H9 (cell line): ENCODE measurements at regions not wholly inside any gene's neighbourhood (a gene's known extent, or its start where the extent isn't known, plus 50 kb on each side); places are given as distances from the start of the nearest gene placed in this dataset.

Experiments
- DNase-seq: peaks from one replicate; pipeline ENCODE4 v3.0.0-alpha.2; 2017
- H2AFZ ChIP-seq: one replicate; pipeline ENCODE4 v1.6.1; 2013; ENCODE audit warnings: mild to moderate bottlenecking, low read length, control low read depth, moderate library complexity
- H2AK5ac ChIP-seq: 2 replicates; pipeline ENCODE4 v1.6.1; 2013; ENCODE audit warnings: low read length, control low read depth, mixed read lengths; ENCODE audit not compliant: insufficient read length
- H2BK120ac ChIP-seq: one replicate; pipeline ENCODE4 v1.6.1; 2013; ENCODE audit warnings: low read depth, mild to moderate bottlenecking, low read length, control low read depth, inconsistent platforms; ENCODE audit not compliant: poor library complexity, severe bottlenecking
- H2BK12ac ChIP-seq: 2 replicates; pipeline ENCODE4 v1.6.1; 2013; ENCODE audit warnings: low read length, control low read depth, mixed read lengths, low read depth; ENCODE audit not compliant: insufficient read length
- H2BK15ac ChIP-seq: 2 replicates; pipeline ENCODE4 v1.6.1; 2013; ENCODE audit warnings: low read depth, low read length, control low read depth
- H2BK20ac ChIP-seq: one replicate; pipeline ENCODE4 v1.6.1; 2013; ENCODE audit warnings: low read depth, mild to moderate bottlenecking, low read length, control low read depth, inconsistent platforms; ENCODE audit not compliant: poor library complexity, severe bottlenecking
- H2BK5ac ChIP-seq: 2 replicates; pipeline ENCODE4 v1.6.1; 2013; ENCODE audit warnings: low read length, control low read depth, mixed read lengths; ENCODE audit not compliant: insufficient read length
- H3K14ac ChIP-seq: 2 replicates; pipeline ENCODE4 v1.6.1; 2013; ENCODE audit warnings: low read length, control low read depth; ENCODE audit not compliant: insufficient read depth
- H3K18ac ChIP-seq: 2 replicates; pipeline ENCODE4 v1.6.1; 2013; ENCODE audit warnings: low read depth, mild to moderate bottlenecking, mixed read lengths, low read length, control low read depth; ENCODE audit not compliant: insufficient read length
- H3K23ac ChIP-seq: 2 replicates; pipeline ENCODE4 v1.6.1; 2013; ENCODE audit warnings: low read length, control low read depth, mixed read lengths, low read depth; ENCODE audit not compliant: insufficient read length
- H3K23me2 ChIP-seq: 2 replicates; pipeline ENCODE4 v1.6.1; 2013; ENCODE audit warnings: low read depth, mild to moderate bottlenecking, mixed read lengths, low read length, control low read depth; ENCODE audit not compliant: insufficient read length, poor library complexity, severe bottlenecking
- H3K27ac ChIP-seq: 2 replicates; pipeline ENCODE4 v1.5.1; 2013; ENCODE audit warnings: low read length, control low read depth, mixed read lengths, low read depth; ENCODE audit not compliant: insufficient read length
- H3K27me3 ChIP-seq: 2 replicates; pipeline ENCODE4 v1.6.1; 2013; ENCODE audit warnings: low read length, control low read depth, inconsistent platforms; ENCODE audit not compliant: insufficient read depth
- H3K4ac ChIP-seq: 2 replicates; pipeline ENCODE4 v1.6.1; 2013; ENCODE audit warnings: low read depth, mild to moderate bottlenecking, control low read depth, inconsistent platforms, low read length, moderate library complexity
- H3K4me1 ChIP-seq: 2 replicates; pipeline ENCODE4 v1.6.1; 2013; ENCODE audit warnings: low read length, control low read depth, inconsistent platforms; ENCODE audit not compliant: insufficient read depth
- H3K4me2 ChIP-seq: 2 replicates; pipeline ENCODE4 v1.6.1; 2013; ENCODE audit warnings: low read length, control low read depth, mixed read lengths; ENCODE audit not compliant: insufficient read length, insufficient read depth
- H3K56ac ChIP-seq: 2 replicates; pipeline ENCODE4 v1.6.1; 2013; ENCODE audit warnings: low read depth, mild to moderate bottlenecking, mixed read lengths, low read length, control low read depth; ENCODE audit not compliant: insufficient read length
- H3K79me1 ChIP-seq: 2 replicates; pipeline ENCODE4 v1.6.1; 2013; ENCODE audit warnings: low read depth, mild to moderate bottlenecking, moderate library complexity, low read length, control low read depth, inconsistent platforms; ENCODE audit not compliant: insufficient read depth, poor library complexity, severe bottlenecking
- H3K79me2 ChIP-seq: 2 replicates; pipeline ENCODE4 v1.6.1; 2013; ENCODE audit warnings: low read length, control low read depth, inconsistent platforms; ENCODE audit not compliant: insufficient read depth
- H3K9ac ChIP-seq: 2 replicates; pipeline ENCODE4 v1.6.1; 2013; ENCODE audit warnings: low read length, control low read depth, mixed read lengths; ENCODE audit not compliant: insufficient read length; ENCODE audit errors: extremely low read depth
- H3K9me3 ChIP-seq: one replicate; pipeline ENCODE4 v1.6.1; 2013; ENCODE audit warnings: low read depth, low read length, inconsistent platforms; ENCODE audit not compliant: control insufficient read depth
- H3T11ph ChIP-seq: one replicate; pipeline ENCODE4 v1.6.1; 2013; ENCODE audit warnings: mild to moderate bottlenecking, low read length, control low read depth, inconsistent platforms
- H4K20me1 ChIP-seq: one replicate; pipeline ENCODE4 v1.6.1; 2013; ENCODE audit not compliant: control insufficient read depth, insufficient read length, insufficient read depth
- H4K5ac ChIP-seq: 2 replicates; pipeline ENCODE4 v1.6.1; 2013; ENCODE audit warnings: low read depth, mild to moderate bottlenecking, mixed read lengths, low read length, control low read depth; ENCODE audit not compliant: insufficient read length
- H4K8ac ChIP-seq: replicated peaks from 2 replicates; pipeline ENCODE4 v1.6.1; 2013; ENCODE audit warnings: low read length, control low read depth, mixed read lengths, low read depth; ENCODE audit not compliant: insufficient read length
- H4K91ac ChIP-seq: 2 replicates; pipeline ENCODE4 v1.6.1; 2013; ENCODE audit warnings: low read depth, mild to moderate bottlenecking, moderate library complexity, mixed read lengths, low read length, control low read depth; ENCODE audit not compliant: insufficient read length
- H3K27ac Mint-ChIP-seq, 3 experiments: 2 replicates in 2 of 3; 3 replicates in 1 of 3; pipeline ENCODE4 v1.8.0; 2020 to 2021; ENCODE audit warnings: mixed read lengths in 3 of 3, mild to moderate bottlenecking in 1 of 3, moderate library complexity in 1 of 3
- H3K27me3 Mint-ChIP-seq: 2 replicates; pipeline ENCODE4 v1.8.0; 2021; ENCODE audit warnings: low read depth, mild to moderate bottlenecking, moderate library complexity, mixed read lengths
- H3K36me3 Mint-ChIP-seq, 3 experiments: 2 replicates in 2 of 3; 3 replicates in 1 of 3; pipeline ENCODE4 v1.8.0; 2020 to 2021; ENCODE audit warnings: low read depth in 3 of 3, mixed read lengths in 3 of 3; ENCODE audit not compliant: insufficient read depth in 1 of 3
- H3K4me1 Mint-ChIP-seq, 2 experiments: 2 replicates each; pipeline ENCODE4 v1.8.0; 2020; ENCODE audit warnings: mixed read lengths in 2 of 2
- H3K4me3 Mint-ChIP-seq, 2 experiments: 2 replicates in 1 of 2; 3 replicates in 1 of 2; pipeline ENCODE4 v1.8.0; 2020 to 2021; ENCODE audit warnings: mild to moderate bottlenecking in 2 of 2, mixed read lengths in 2 of 2, moderate library complexity in 1 of 2
- H3K9me3 Mint-ChIP-seq, 2 experiments: 2 replicates in 1 of 2; 3 replicates in 1 of 2; pipeline ENCODE4 v1.8.0; 2020; ENCODE audit warnings: mild to moderate bottlenecking in 2 of 2, mixed read lengths in 2 of 2, moderate library complexity in 1 of 2
- CTCF ChIP-seq: fragments of 200-600 bp; sonication (generic); conservative IDR thresholded peaks from 3 replicates; pipeline ENCODE4 v1.8.0; 2021; ENCODE audit warnings: antibody characterized with exemption, mild to moderate bottlenecking
- WGBS: extraction: QIAGEN DNeasy Blood & Tissue Kit; methylation state at CpG from one replicate; pipeline ENCODE4 v1.1.7; 2013; ENCODE audit warnings: missing lambda C conversion rate, low lambda C conversion rate, mixed read lengths; ENCODE audit not compliant: insufficient read length; ENCODE audit errors: extremely low coverage; 5-methylcytosine and 5-hydroxymethylcytosine counted together

- Histone ChIP-seq H3K14ac (no peak overlapping the region), H3K4me2 (no peak overlapping the region), H4K5ac (no peak overlapping the region), H3K27me3 (no peaks in the 10 kb centered on the region), H2BK120ac (no peak overlapping the region), H3K9ac (no peak overlapping the region), H3K18ac (no peak overlapping the region), H3K56ac (no peak overlapping the region), H3K9me3 (no peaks in the 10 kb centered on the region), H3K4me1 (no peaks in the 10 kb centered on the region), H4K20me1 (no peaks in the 10 kb centered on the region), H3K79me1 (no peaks in the 10 kb centered on the region), H2AK5ac (no peak overlapping the region), H2BK5ac (no peak overlapping the region), H3T11ph (no peak overlapping the region), H2BK20ac (no peak overlapping the region), H4K91ac (no peak overlapping the region), H2AFZ (no peak overlapping the region), H3K4ac (no peak overlapping the region), H3K27ac (no peak overlapping the region), H3K23ac (no peak overlapping the region), H3K23me2 (no peaks in the 10 kb centered on the region), H4K8ac (no peak overlapping the region), H3K79me2 (no peaks in the 10 kb centered on the region), H2BK12ac (no peak overlapping the region), H2BK15ac (no peak overlapping the region)
- Mint-ChIP-seq H3K36me3 (no peaks in the 10 kb centered on the region; a peak in 1 of 7 replicates), H3K27ac (no peak overlapping the region), H3K4me1 (no peaks in the 10 kb centered on the region), H3K9me3 (peaks cover 0 to 2% of the 10 kb centered on the region in 2 experiments; a peak in 3 of 5 replicates), H3K27me3 (no peaks in the 10 kb centered on the region), H3K4me3 (no peak overlapping the region)
- DNase-seq, result no peak
- TF ChIP-seq CTCF, result no peak
- WGBS, result no CpG with 5 or more reads among the region's 3 CpGs
Observed at GRCh38 chr4:125159001-125159400, 155.8 kb upstream of the FAT4 start.
